Mesodermal cell (in vitro differentiated cells): ENCODE measurements at regions not wholly inside any gene's neighbourhood (a gene's known extent, or its start where the extent isn't known, plus 50 kb on each side); places are given as distances from the start of the nearest gene placed in this dataset.

ENCODE experiments used
- H3K27ac ChIP-seq: 2 replicates; pipeline ENCODE4 v1.7.0; 2013; ENCODE audit warnings: mild to moderate bottlenecking, low read depth, low read length, moderate library complexity; ENCODE audit not compliant: severe bottlenecking
- H3K36me3 ChIP-seq: 2 replicates; pipeline ENCODE4 v1.7.1; 2013; ENCODE audit warnings: mild to moderate bottlenecking, low read length, moderate library complexity; ENCODE audit not compliant: control insufficient read depth, insufficient read depth
- H3K4me1 ChIP-seq: one replicate; pipeline ENCODE4 v1.7.1; 2013; ENCODE audit warnings: mild to moderate bottlenecking, low read length; ENCODE audit not compliant: insufficient read depth, control insufficient read depth, poor library complexity, severe bottlenecking
- H3K4me3 ChIP-seq: 2 replicates; pipeline ENCODE4 v1.7.0; 2013; ENCODE audit warnings: low read length, control low read depth, mild to moderate bottlenecking; ENCODE audit not compliant: insufficient read depth, poor library complexity, severe bottlenecking; ENCODE audit errors: extremely low read depth
- H3K9me3 ChIP-seq: 2 replicates; pipeline ENCODE4 v1.7.1; 2013; ENCODE audit warnings: mild to moderate bottlenecking, low read length, moderate library complexity; ENCODE audit not compliant: control insufficient read depth
- WGBS, 2 experiments: methylation state at CpG; one replicate each; pipeline ENCODE4 v1.1.5; 2013; ENCODE audit warnings: missing lambda C conversion rate in 2 of 2; ENCODE audit not compliant: insufficient coverage in 2 of 2; 5-methylcytosine and 5-hydroxymethylcytosine counted together

DNA sequence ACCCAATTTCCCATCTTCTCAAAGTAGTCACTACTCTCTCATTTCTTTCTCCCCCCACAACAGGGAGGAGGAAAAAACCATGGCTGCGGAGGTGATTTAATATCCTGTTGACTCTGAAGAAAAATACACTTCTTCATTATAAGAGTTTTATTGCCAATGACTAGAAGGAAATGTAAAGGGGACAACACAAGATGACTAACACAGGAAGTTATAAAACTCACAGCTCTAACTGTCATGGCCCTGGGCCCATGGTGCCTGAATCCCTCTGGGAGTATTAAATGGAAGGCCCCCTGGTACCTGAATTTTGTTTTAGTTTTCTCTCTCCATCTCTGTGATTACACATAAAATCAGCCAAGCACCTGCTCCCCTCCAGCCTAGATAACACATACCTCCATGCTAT lies 352.8 kb upstream of the FAT3 start:
- no peaks in the 10 kb centered on the region for H3K4me1 ChIP-seq
- no CpG with 5 or more reads among the region's 1 CpG for WGBS, 2 experiments

DNA sequence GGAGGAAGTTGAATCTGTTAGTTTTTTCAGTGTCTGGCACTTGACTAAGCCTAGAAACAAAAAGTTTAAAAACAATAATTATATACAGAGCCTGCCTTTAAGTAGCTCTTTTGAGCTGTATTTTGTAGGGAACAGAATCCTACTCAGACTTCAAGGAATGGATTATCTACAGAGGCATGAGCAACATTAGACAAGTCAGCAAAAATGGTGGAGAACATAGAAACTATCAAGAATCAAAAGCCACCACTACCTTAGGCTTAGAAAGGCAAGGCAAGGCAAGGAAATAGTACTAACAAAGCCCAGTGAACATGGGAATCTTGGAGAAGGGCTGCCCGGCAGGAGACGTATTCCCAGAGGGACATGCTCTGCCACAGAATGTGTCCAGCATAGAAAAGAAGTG lies 353.6 kb upstream of the FAT3 start:
- no peak overlapping the region for H3K4me3 ChIP-seq
- no peak overlapping the region for H3K27ac ChIP-seq
- 94 to 100% methylated on average over 2 of the region's 2 CpGs for WGBS, 2 experiments
- no peaks in the 10 kb centered on the region for H3K9me3 ChIP-seq
- no peaks in the 10 kb centered on the region for H3K36me3 ChIP-seq
- H3K4me1 ChIP-seq = no peaks in the 10 kb centered on the region

More for the DNA sequence above, 352.8 kb upstream of the FAT3 start:
- Histone ChIP-seq H3K36me3 (no peaks in the 10 kb centered on the region), H3K4me3 (no peak overlapping the region), H3K27ac (peak overlapping the region; percentile 66), H3K9me3 (no peaks in the 10 kb centered on the region)

DNA sequence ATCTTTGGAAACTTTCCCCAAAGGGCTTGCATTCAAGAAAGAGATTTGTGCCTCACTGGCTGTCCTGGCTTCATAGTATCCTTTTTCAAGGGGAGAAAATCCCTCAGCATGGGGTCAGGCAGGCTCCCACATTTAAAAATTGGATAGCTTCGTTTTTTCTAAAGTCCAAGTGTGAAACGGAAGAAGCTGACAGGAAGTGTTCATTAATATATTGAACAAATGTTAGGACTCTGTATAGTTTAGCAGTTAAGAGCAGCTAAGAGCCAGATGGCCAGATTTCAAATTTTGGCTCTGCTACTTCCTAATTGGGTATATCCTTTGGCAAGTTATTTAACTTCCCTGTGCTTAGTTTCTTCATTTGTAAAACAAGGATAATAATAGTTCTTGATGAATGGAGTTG lies 354.9 kb upstream of the FAT3 start:
- no peaks in the 10 kb centered on the region for H3K36me3 ChIP-seq
- WGBS, 2 experiments = 58 to 78% methylated on average over 2 of the region's 2 CpGs
- H3K4me3 ChIP-seq = no peak overlapping the region
- no peaks in the 10 kb centered on the region for H3K9me3 ChIP-seq
- H3K27ac ChIP-seq = no peak overlapping the region
- H3K4me1 ChIP-seq = no peaks in the 10 kb centered on the region

DNA sequence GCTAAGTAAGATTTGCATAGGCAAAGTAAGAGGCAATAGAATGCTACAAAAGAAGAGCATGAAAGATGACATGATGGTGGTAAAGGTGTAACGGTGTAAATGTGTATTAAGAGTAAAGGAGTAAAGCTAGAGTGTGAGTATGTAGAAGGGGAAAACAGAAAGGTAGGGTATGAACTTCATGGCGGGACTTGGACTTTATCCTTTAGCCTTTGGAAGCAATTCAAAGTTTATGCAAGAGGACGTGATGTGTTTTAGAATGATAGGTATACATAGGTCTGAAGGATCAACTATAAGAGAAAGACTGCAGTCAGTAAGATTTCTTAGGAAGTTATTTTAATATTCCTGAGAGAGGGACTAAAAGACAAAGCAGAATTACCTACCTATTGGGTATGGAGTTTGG lies 358.0 kb upstream of the FAT3 start:
- no peak overlapping the region for H3K27ac ChIP-seq
- no peaks in the 10 kb centered on the region for H3K9me3 ChIP-seq
- no peaks in the 10 kb centered on the region for H3K4me1 ChIP-seq
- no peaks in the 10 kb centered on the region for H3K36me3 ChIP-seq
- 94 to 97% methylated on average over 2 of the region's 3 CpGs for WGBS, 2 experiments
- H3K4me3 ChIP-seq = no peak overlapping the region

DNA sequence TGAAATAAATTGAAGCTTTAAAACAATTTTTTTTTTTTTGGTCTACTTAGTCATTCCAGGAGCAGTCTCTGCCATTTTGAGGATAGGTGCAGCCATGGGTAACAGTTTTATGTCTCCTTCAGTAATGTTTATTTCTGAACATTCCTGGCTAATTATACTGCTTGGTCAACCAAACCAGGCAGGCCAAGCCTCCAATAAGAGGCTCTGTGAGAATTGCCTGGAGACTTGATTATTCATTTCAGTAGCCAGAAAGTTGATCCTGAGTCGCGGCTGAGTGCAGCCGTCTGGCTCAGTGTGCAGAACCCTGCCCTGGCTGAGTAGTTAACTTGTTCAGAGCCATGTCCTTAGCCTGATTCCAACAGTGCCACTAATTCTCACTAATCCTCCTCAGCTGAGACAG lies 364.0 kb upstream of the FAT3 start:
- 75 to 100% methylated on average over 1 to 3 of the region's 3 CpGs for WGBS, 2 experiments
- no peak overlapping the region for H3K27ac ChIP-seq
- H3K9me3 ChIP-seq = no peaks in the 10 kb centered on the region
- H3K36me3 ChIP-seq = no peaks in the 10 kb centered on the region
- no peaks in the 10 kb centered on the region for H3K4me1 ChIP-seq
- no peak overlapping the region for H3K4me3 ChIP-seq

DNA sequence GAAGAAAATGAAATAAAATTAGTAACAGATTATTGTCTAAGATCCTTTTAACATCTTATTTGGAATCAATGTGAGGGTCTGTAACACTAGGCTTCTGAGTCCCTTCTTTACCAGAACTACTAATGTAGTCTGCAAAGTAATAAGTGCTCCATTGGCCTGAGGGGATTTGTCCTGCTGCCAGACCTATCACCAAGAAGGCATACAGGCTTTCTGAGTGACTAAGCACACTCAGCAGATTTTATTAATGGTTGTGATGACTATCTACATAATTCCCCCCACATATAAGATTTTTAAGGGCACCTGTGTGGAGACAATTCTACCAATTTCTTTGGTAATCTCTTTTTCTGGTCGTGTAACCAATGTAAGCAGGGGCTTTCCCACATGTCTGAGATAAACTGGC lies 365.0 kb upstream of the FAT3 start:
- Histone ChIP-seq H3K4me3 (no peak overlapping the region), H3K27ac (no peak overlapping the region), H3K9me3 (no peaks in the 10 kb centered on the region), H3K4me1 (no peaks in the 10 kb centered on the region), H3K36me3 (no peaks in the 10 kb centered on the region)
- WGBS, 2 experiments = 83% methylated on average over 1 of the region's 1 CpG

DNA sequence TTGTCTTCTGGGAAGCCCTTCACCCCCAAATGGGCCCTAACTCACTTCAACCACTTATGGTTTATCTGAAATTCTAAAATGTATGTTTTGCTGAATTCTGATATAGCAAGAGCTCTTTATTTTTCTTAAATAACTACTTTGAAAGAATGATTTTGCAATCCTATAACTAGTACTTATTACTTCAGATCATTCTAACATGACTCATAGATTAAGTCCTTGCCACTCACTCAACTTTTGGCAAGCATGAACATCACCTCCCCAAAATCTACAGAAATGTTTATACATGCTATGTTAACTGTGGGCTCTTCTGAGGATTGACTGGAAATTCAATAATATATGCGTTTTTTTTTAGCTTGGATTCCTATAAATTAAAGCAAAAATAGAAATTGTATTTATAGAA lies 367.4 kb upstream of the FAT3 start:
- no CpG with 5 or more reads among the region's 1 CpG for WGBS, 2 experiments
- Histone ChIP-seq H3K4me1 (no peaks in the 10 kb centered on the region), H3K36me3 (no peaks in the 10 kb centered on the region), H3K27ac (no peak overlapping the region), H3K4me3 (no peak overlapping the region), H3K9me3 (no peaks in the 10 kb centered on the region)

DNA sequence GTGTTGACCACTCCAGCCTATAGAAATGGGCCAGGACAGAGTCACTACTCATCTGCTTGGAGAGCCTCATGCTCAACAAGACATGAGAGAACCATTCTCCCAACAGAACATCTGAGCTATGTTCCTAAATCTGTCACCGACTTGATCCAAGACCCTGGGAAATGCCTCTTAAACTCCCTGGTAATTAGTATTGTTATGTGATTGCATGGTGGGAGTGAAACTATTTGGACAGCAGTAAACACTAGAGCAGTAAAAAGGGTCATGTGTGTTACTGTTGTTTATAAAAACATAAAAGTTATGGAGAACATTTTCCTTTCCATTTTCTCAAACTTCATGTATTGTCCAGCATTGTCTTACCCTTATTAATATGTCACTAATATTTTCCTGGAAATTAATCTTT lies 369.8 kb upstream of the FAT3 start:
- H3K4me3 ChIP-seq = no peak overlapping the region
- no peaks in the 10 kb centered on the region for H3K4me1 ChIP-seq
- no CpG with 5 or more reads among the region's 1 CpG for WGBS, 2 experiments
- H3K9me3 ChIP-seq = no peaks in the 10 kb centered on the region
- no peaks in the 10 kb centered on the region for H3K36me3 ChIP-seq
- H3K27ac ChIP-seq = no peak overlapping the region

DNA sequence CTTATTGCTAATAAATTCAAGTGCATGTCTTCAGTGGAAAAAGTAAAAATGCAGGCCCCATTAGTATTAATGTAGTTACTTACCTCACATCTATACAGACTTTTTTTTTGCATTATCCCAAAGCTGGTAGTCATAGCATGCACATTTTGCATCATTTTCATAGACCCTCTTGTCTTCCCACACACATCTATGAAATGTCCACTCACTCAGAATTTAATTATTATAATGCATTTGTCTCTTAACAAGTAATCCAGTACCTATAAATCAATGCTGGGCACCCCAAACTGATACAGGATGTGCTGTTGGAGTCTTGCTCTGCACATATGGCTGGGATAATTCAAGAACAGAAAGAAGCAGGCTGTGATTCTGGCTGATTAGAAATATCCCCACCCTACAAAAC lies 370.4 kb upstream of the FAT3 start:
- no peak overlapping the region for H3K4me3 ChIP-seq
- H3K4me1 ChIP-seq = no peaks in the 10 kb centered on the region
- H3K27ac ChIP-seq = no peak overlapping the region
- no peaks in the 10 kb centered on the region for H3K9me3 ChIP-seq
- H3K36me3 ChIP-seq = no peaks in the 10 kb centered on the region

DNA sequence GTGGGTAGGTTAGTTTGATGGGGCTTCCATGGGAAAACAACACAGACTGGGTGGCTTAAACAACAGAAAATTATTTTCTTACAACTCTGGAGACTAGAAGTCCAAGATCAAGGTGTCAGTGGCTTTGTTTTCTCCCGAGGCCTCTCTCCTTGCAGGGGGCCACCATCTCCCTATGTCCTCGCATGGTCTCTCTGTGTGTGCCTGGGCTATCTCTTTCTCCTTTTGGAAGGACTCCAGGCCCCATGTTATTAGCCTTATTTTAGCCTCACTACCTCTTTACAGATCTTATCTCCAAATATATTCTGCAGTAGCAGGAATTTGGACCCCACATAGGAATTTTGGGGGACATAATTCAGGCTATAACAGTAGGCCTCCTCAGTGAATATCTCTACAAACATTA lies 372.7 kb upstream of the FAT3 start:
- H3K27ac ChIP-seq = no peak overlapping the region
- no peaks in the 10 kb centered on the region for H3K36me3 ChIP-seq
- 77 to 85% methylated on average over 2 of the region's 2 CpGs for WGBS, 2 experiments
- no peak overlapping the region for H3K4me3 ChIP-seq
- no peaks in the 10 kb centered on the region for H3K4me1 ChIP-seq
- H3K9me3 ChIP-seq = no peaks in the 10 kb centered on the region

DNA sequence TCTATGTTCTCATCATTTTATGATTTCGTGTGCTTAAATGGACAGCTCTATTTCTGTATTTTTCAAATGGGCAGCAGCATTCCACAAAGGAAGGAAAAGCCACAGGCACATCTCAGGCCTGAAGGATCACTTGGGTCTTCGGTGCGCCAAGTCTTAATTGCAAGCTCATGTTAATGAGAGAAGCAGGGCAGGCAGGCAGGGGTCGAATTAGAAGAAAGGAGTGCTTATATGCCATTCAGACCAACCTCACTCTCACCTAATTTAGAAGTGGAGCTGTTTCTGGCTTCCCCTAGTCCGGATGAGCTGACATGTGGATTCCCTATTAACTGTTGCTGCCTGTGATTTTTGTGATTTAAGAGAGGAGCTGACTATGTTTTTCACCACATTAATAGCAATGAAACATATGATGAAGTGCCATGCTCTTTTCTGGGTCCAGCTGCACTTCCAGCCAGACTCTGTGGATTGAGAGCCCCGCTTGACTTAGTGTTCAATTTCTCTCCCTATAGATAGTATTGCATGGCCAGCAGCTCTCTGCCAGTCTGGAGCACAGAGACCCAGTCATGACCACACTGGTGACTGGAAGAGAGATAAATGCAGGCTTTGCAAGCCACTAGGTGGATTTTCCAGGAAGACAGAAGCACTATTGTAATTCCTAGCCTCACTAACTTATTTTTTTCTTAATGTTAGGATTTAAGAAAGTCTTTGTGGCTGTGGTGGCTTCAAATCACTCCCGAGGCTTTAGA lies 373.9 kb upstream of the FAT3 start:
- no peak overlapping the region for H3K4me3 ChIP-seq
- WGBS, 2 experiments = 88 to 93% methylated on average over 5 of the region's 7 CpGs

More for the DNA sequence above, 373.9 kb upstream of the FAT3 start:
- Histone ChIP-seq H3K4me1 (no peaks in the 10 kb centered on the region), H3K27ac (no peak overlapping the region), H3K36me3 (no peaks in the 10 kb centered on the region), H3K9me3 (no peaks in the 10 kb centered on the region)
